ENCODE measurements at regions not wholly inside any gene's neighbourhood (a gene's known extent, or its start where the extent isn't known, plus 50 kb on each side); places are given as distances from the start of the nearest gene placed in this dataset.

- Histone ChIP-seq H4K20me1 (ENCODE audit: insufficient read depth, low read length, poor library complexity, severe bottlenecking) (no peaks in the 10 kb centered on the region), H3K27me3 (ENCODE audit: insufficient read depth, low read length, poor library complexity, severe bottlenecking) (no peaks in the 10 kb centered on the region), H3K4me3 (ENCODE audit: low read length, poor library complexity, severe bottlenecking) (no peak overlapping the region), H3K79me2 (ENCODE audit: insufficient read depth, low read length) (no peaks in the 10 kb centered on the region), H2AFZ (ENCODE audit: low read length) (no peak overlapping the region), H3K9me3 (ENCODE audit: insufficient read depth, low read depth, low read length) (peaks cover 10% of the 10 kb centered on the region; the same call in 1 of the 2 replicates), H3K36me3 (ENCODE audit: insufficient read depth, low read length) (no peaks in the 10 kb centered on the region), H3K9me2 (replicated peaks; ENCODE audit: low read depth, low read length) (no peaks in the 10 kb centered on the region), H3K4me2 (ENCODE audit: low read depth, low read length, poor library complexity, severe bottlenecking) (no peak overlapping the region), H3K9ac (ENCODE audit: low read depth, low read length, poor library complexity, severe bottlenecking) (no peak overlapping the region), H3F3A (ENCODE audit: low read depth) (no peaks in the 10 kb centered on the region), H3K4me1 (ENCODE audit: insufficient read depth, low read length, poor library complexity, severe bottlenecking) (no peaks in the 10 kb centered on the region)
- TF ChIP-seq EZH2phosphoT487 (IDR thresholded peaks at IDR 0.05; ENCODE audit: borderline replicate concordance), result no peak
- TF ChIP-seq, protein P1, sequence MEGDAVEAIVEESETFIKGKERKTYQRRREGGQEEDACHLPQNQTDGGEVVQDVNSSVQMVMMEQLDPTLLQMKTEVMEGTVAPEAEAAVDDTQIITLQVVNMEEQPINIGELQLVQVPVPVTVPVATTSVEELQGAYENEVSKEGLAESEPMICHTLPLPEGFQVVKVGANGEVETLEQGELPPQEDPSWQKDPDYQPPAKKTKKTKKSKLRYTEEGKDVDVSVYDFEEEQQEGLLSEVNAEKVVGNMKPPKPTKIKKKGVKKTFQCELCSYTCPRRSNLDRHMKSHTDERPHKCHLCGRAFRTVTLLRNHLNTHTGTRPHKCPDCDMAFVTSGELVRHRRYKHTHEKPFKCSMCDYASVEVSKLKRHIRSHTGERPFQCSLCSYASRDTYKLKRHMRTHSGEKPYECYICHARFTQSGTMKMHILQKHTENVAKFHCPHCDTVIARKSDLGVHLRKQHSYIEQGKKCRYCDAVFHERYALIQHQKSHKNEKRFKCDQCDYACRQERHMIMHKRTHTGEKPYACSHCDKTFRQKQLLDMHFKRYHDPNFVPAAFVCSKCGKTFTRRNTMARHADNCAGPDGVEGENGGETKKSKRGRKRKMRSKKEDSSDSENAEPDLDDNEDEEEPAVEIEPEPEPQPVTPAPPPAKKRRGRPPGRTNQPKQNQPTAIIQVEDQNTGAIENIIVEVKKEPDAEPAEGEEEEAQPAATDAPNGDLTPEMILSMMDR (conservative IDR thresholded peaks at IDR 0.05; ENCODE audit: low read length), result no peak
Measured at GRCh38 chr22:48901324-48901723, 926.3 kb downstream of the BRD1 start.

GRCh38 chr22:48900626-48901025, 927.0 kb downstream of the BRD1 start:
- Histone ChIP-seq H3K79me2 (ENCODE audit: insufficient read depth, low read length) (no peaks in the 10 kb centered on the region), H3K27me3 (ENCODE audit: insufficient read depth, low read length, poor library complexity, severe bottlenecking) (no peaks in the 10 kb centered on the region), H3K36me3 (ENCODE audit: insufficient read depth, low read length) (no peaks in the 10 kb centered on the region), H3K4me1 (ENCODE audit: insufficient read depth, low read length, poor library complexity, severe bottlenecking) (no peaks in the 10 kb centered on the region), H3K4me3 (ENCODE audit: low read length, poor library complexity, severe bottlenecking) (no peak overlapping the region), H4K20me1 (ENCODE audit: insufficient read depth, low read length, poor library complexity, severe bottlenecking) (no peaks in the 10 kb centered on the region), H3K4me2 (ENCODE audit: low read depth, low read length, poor library complexity, severe bottlenecking) (no peak overlapping the region), H3K9me2 (replicated peaks; ENCODE audit: low read depth, low read length) (no peaks in the 10 kb centered on the region), H3K9ac (ENCODE audit: low read depth, low read length, poor library complexity, severe bottlenecking) (no peak overlapping the region), H3F3A (ENCODE audit: low read depth) (no peaks in the 10 kb centered on the region), H3K9me3 (ENCODE audit: insufficient read depth, low read depth, low read length) (peaks cover 13% of the 10 kb centered on the region; the same call in 1 of the 2 replicates), H2AFZ (ENCODE audit: low read length) (no peak overlapping the region)
- TF ChIP-seq, protein P1 (conservative IDR thresholded peaks at IDR 0.05; ENCODE audit: low read length), result no peak
- no peak for TF ChIP-seq EZH2phosphoT487 (IDR thresholded peaks at IDR 0.05; ENCODE audit: borderline replicate concordance)

GRCh38 chr22:48900327-48900597, 927.4 kb downstream of the BRD1 start:
- H3K4me1 ChIP-seq (ENCODE audit: insufficient read depth, low read length, poor library complexity, severe bottlenecking), result no peaks in the 10 kb centered on the region
- H3K36me3 ChIP-seq (ENCODE audit: insufficient read depth, low read length), result no peaks in the 10 kb centered on the region
- H3F3A ChIP-seq (ENCODE audit: low read depth), result no peaks in the 10 kb centered on the region
- no peak overlapping the region for H3K4me3 ChIP-seq (ENCODE audit: low read length, poor library complexity, severe bottlenecking)
- H3K9me3 ChIP-seq (ENCODE audit: insufficient read depth, low read depth, low read length), result peaks cover 17% of the 10 kb centered on the region; the same call in 1 of the 2 replicates
- no peak overlapping the region for H3K9ac ChIP-seq (ENCODE audit: low read depth, low read length, poor library complexity, severe bottlenecking)
- TF ChIP-seq, protein P1 (conservative IDR thresholded peaks at IDR 0.05; ENCODE audit: low read length), result no peak
- no peak for TF ChIP-seq EZH2phosphoT487 (IDR thresholded peaks at IDR 0.05; ENCODE audit: borderline replicate concordance)
- H3K27me3 ChIP-seq (ENCODE audit: insufficient read depth, low read length, poor library complexity, severe bottlenecking), result no peaks in the 10 kb centered on the region
- no peak overlapping the region for H3K4me2 ChIP-seq (ENCODE audit: low read depth, low read length, poor library complexity, severe bottlenecking)
- H3K9me2 ChIP-seq (replicated peaks; ENCODE audit: low read depth, low read length), result no peaks in the 10 kb centered on the region
- no peak overlapping the region for H2AFZ ChIP-seq (ENCODE audit: low read length)
- H4K20me1 ChIP-seq (ENCODE audit: insufficient read depth, low read length, poor library complexity, severe bottlenecking), result no peaks in the 10 kb centered on the region
- no peaks in the 10 kb centered on the region for H3K79me2 ChIP-seq (ENCODE audit: insufficient read depth, low read length)
